Lung (tissue), 12 donors: ENCODE measurements at regions not wholly inside any gene's neighbourhood (a gene's known extent, or its start where the extent isn't known, plus 50 kb on each side); places are given as distances from the start of the nearest gene placed in this dataset. TPM values are rescaled to one million over a fixed set of nuclear protein-coding genes. Genes with fewer than 3 reads are reported as not detected.

Experiments
- ATAC-seq: fragments of 200-7000 bp; cut with Tn5 transposase; one replicate; pipeline ENCODE4 v1.9.1; 2020; ENCODE audit warnings: moderate number of reproducible peaks; ENCODE audit not compliant: insufficient read depth, low FRiP score
- DNase-seq, 3 donors: peaks; one replicate each; pipeline ENCODE4 v3.0.0-alpha.2; 2013 to 2017
- H3K27ac ChIP-seq, 2 donors: one replicate each; pipeline ENCODE4 v1.5.1; 2013; ENCODE audit warnings: mild to moderate bottlenecking in 2 of 2, moderate library complexity in 2 of 2, control low read depth in 1 of 2, inconsistent platforms in 1 of 2, low read depth in 1 of 2, low read length in 1 of 2
- H3K27me3 ChIP-seq, 3 donors: one replicate each; pipeline ENCODE4 v1.5.1; 2013; ENCODE audit warnings: low read length in 2 of 3; ENCODE audit not compliant: control insufficient read depth in 3 of 3, insufficient read depth in 3 of 3
- H3K36me3 ChIP-seq, 4 donors: one replicate each; pipeline ENCODE4 v1.5.1; 2013; ENCODE audit warnings: low read length in 4 of 4, mild to moderate bottlenecking in 1 of 4, moderate library complexity in 1 of 4; ENCODE audit not compliant: control insufficient read depth in 4 of 4, insufficient read depth in 4 of 4
- H3K4me1 ChIP-seq, 5 donors: one replicate each; pipeline ENCODE4 v1.5.1; 2013; ENCODE audit warnings: low read length in 5 of 5, mild to moderate bottlenecking in 2 of 5, moderate library complexity in 1 of 5; ENCODE audit not compliant: control insufficient read depth in 5 of 5, insufficient read depth in 5 of 5
- H3K4me3 ChIP-seq: one replicate; pipeline ENCODE4 v1.5.1; 2013; ENCODE audit warnings: mild to moderate bottlenecking, control low read depth, moderate library complexity
- H3K9ac ChIP-seq, 2 donors: one replicate each; pipeline ENCODE4 v1.5.1; 2013; ENCODE audit warnings: low read length in 2 of 2, control low read depth in 1 of 2; ENCODE audit not compliant: insufficient read depth in 1 of 2
- H3K9me3 ChIP-seq, 4 donors: one replicate each; pipeline ENCODE4 v1.5.1; 2013; ENCODE audit warnings: low read length in 3 of 4, mild to moderate bottlenecking in 1 of 4, moderate library complexity in 1 of 4; ENCODE audit not compliant: control insufficient read depth in 4 of 4, insufficient read depth in 3 of 4
- CTCF ChIP-seq: IDR thresholded peaks from 2 replicates; pipeline ENCODE4 v1.5.1; 2012; ENCODE audit warnings: mild to moderate bottlenecking; ENCODE audit errors: control extremely low read depth, extremely low read depth
- WGBS, 2 donors: extraction: QIAGEN DNeasy Blood & Tissue Kit; methylation state at CpG; one replicate each; pipeline ENCODE4 v1.1.7; 2013; 5-methylcytosine and 5-hydroxymethylcytosine counted together
- small RNA-seq: library from RNA; depleted of rRNA; stranded (forward); fragments of <200 nt; gene quantifications from one replicate; pipeline ENCODE3, GENCODE V24; 2014; ENCODE audit warnings: low replicate concordance
- donor health status: control.
- donor health status: control.
- donor health status: Bipolar disorder and iron deficiency.
- donor health status: healthy.
- donor health status: DM: yes; HTN: yes; CAD: no.

GRCh38 chr6:163630096-163630495 lies 215.6 kb downstream of the QKI start:
- DNase-seq = no peak
- no peak overlapping the region for H3K27ac ChIP-seq
- TF ChIP-seq CTCF = no peak
- 75 to 76% methylated on average over 16 of the region's 16 CpGs for WGBS, 2 donors
- H3K4me3 ChIP-seq = no peak overlapping the region
- H3K9ac ChIP-seq = no peak overlapping the region
- no peaks in the 10 kb centered on the region for H3K4me1 ChIP-seq
- peaks cover 0 to 21% (median 2%) of the 10 kb centered on the region in 4 donors for H3K9me3 ChIP-seq
- H3K27me3 ChIP-seq = peaks cover 0 to 5% (median 0%) of the 10 kb centered on the region in 3 donors
- ATAC-seq = no peak
- H3K36me3 ChIP-seq = no peaks in the 10 kb centered on the region

Small RNA genes lying in the stretch of these regions (small RNA-seq; reads per million reads assigned to genes)
- not detected for gene RN7SL366P
